Liver (tissue), 3 donors: ENCODE measurements at regions not wholly inside any gene's neighbourhood (a gene's known extent, or its start where the extent isn't known, plus 50 kb on each side); places are given as distances from the start of the nearest gene placed in this dataset.

Source experiments
- GABPA ChIP-seq, 2 donors: IDR thresholded peaks in 1 of 2; conservative IDR thresholded peaks in 1 of 2; 2 replicates each; pipeline ENCODE4 v1.6.1; 2016; ENCODE audit warnings: antibody characterized with exemption in 2 of 2, mild to moderate bottlenecking in 1 of 2, moderate library complexity in 1 of 2
- HNF4A ChIP-seq, 2 donors: conservative IDR thresholded peaks; 2 replicates each; pipeline ENCODE4 v1.6.1; 2016; ENCODE audit warnings: antibody characterized with exemption in 2 of 2, mild to moderate bottlenecking in 2 of 2
- RAD21 ChIP-seq, 2 donors: IDR thresholded peaks; 2 replicates each; pipeline ENCODE4 v1.6.1; 2016; ENCODE audit warnings: antibody characterized with exemption in 2 of 2, mild to moderate bottlenecking in 2 of 2
- RXRA ChIP-seq, 2 donors: IDR thresholded peaks; 2 replicates each; pipeline ENCODE4 v1.6.1; 2017 to 2018; ENCODE audit warnings: antibody characterized with exemption in 2 of 2, mild to moderate bottlenecking in 1 of 2
- YY1 ChIP-seq: IDR thresholded peaks from 2 replicates; pipeline ENCODE4 v1.6.1; 2016; ENCODE audit warnings: antibody characterized with exemption, mild to moderate bottlenecking
- TF ChIP-seq, protein P1 (sequence below): fragments of 150-350 bp; IDR thresholded peaks from 2 replicates; pipeline ENCODE4 v1.5.1; 2017; ENCODE audit warnings: improper control_type of control experiment, low read depth, low read length; ENCODE audit not compliant: missing input control
- TF ChIP-seq, protein P2 (sequence below): IDR thresholded peaks from 2 replicates; pipeline ENCODE4 v1.6.1; 2016; ENCODE audit warnings: antibody characterized with exemption, mild to moderate bottlenecking
- TF ChIP-seq, protein P3 (sequence below): IDR thresholded peaks from 2 replicates; pipeline ENCODE4 v1.6.1; 2016; ENCODE audit warnings: antibody characterized with exemption
- donor health status: healthy.
- donor health status: healthy.

DNA sequence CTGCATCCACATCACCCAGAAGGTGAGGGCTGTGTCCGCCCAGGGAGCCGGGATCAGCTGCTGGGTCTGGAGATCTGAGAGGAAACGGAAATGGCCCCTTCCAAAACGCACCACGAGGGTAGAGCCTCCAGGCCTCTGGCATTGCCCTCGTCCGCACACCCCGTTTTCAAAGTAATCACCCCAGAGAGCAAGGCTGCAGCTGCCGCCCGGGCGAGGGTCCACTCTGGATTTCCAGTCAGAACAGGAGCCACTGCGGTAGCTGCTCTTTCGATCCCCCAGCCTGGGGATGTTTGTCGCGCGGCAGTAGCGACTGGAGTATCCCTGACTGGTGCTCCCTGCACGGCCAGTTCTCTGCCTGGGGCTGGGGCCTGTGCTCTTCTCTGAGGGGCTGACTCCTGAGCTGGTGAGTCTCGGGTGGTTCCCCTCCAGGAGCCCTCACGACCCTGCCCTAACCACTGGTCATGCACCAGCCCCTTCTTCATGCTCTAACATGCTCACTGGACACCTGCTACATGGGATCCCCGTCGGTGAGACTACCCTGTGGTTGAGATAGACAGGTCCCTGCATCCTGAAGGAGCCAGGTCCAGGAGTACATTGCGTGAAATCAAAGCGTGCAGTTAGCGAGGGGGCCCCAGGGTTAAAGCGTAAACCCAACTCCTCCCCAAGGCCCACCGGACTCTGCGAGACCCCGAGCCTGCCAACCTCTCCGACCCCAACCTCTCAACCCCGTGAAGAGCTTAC is 99.2 kb downstream of the FOXL3 start:
- TF ChIP-seq, protein P1, sequence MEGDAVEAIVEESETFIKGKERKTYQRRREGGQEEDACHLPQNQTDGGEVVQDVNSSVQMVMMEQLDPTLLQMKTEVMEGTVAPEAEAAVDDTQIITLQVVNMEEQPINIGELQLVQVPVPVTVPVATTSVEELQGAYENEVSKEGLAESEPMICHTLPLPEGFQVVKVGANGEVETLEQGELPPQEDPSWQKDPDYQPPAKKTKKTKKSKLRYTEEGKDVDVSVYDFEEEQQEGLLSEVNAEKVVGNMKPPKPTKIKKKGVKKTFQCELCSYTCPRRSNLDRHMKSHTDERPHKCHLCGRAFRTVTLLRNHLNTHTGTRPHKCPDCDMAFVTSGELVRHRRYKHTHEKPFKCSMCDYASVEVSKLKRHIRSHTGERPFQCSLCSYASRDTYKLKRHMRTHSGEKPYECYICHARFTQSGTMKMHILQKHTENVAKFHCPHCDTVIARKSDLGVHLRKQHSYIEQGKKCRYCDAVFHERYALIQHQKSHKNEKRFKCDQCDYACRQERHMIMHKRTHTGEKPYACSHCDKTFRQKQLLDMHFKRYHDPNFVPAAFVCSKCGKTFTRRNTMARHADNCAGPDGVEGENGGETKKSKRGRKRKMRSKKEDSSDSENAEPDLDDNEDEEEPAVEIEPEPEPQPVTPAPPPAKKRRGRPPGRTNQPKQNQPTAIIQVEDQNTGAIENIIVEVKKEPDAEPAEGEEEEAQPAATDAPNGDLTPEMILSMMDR = no peak
- TF ChIP-seq GABPA (IDR thresholded peaks at IDR 0.05 in 1 of 2, conservative IDR thresholded peaks at IDR 0.05 in 1 of 2) (no peak), RAD21 (IDR thresholded peaks at IDR 0.05) (no peak), RXRA (IDR thresholded peaks at IDR 0.05) (no peak), YY1 (no peak), HNF4A (conservative IDR thresholded peaks at IDR 0.05) (no peak)
- TF ChIP-seq, protein P2, sequence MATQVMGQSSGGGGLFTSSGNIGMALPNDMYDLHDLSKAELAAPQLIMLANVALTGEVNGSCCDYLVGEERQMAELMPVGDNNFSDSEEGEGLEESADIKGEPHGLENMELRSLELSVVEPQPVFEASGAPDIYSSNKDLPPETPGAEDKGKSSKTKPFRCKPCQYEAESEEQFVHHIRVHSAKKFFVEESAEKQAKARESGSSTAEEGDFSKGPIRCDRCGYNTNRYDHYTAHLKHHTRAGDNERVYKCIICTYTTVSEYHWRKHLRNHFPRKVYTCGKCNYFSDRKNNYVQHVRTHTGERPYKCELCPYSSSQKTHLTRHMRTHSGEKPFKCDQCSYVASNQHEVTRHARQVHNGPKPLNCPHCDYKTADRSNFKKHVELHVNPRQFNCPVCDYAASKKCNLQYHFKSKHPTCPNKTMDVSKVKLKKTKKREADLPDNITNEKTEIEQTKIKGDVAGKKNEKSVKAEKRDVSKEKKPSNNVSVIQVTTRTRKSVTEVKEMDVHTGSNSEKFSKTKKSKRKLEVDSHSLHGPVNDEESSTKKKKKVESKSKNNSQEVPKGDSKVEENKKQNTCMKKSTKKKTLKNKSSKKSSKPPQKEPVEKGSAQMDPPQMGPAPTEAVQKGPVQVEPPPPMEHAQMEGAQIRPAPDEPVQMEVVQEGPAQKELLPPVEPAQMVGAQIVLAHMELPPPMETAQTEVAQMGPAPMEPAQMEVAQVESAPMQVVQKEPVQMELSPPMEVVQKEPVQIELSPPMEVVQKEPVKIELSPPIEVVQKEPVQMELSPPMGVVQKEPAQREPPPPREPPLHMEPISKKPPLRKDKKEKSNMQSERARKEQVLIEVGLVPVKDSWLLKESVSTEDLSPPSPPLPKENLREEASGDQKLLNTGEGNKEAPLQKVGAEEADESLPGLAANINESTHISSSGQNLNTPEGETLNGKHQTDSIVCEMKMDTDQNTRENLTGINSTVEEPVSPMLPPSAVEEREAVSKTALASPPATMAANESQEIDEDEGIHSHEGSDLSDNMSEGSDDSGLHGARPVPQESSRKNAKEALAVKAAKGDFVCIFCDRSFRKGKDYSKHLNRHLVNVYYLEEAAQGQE = no peak
- TF ChIP-seq, protein P3, sequence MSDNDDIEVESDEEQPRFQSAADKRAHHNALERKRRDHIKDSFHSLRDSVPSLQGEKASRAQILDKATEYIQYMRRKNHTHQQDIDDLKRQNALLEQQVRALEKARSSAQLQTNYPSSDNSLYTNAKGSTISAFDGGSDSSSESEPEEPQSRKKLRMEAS = no peak
